T-helper 1 cell treated with Interleukin-12 subunit alpha and Interleukin-12 subunit beta and Interleukin-4 antibody, amounts not matched to agents 30 ng/mL and 1 ng/mL, for 36 hours (primary cell): ENCODE measurements at regions not wholly inside any gene's neighbourhood (a gene's known extent, or its start where the extent isn't known, plus 50 kb on each side); places are given as distances from the start of the nearest gene placed in this dataset.

Source experiments
- intact Hi-C: fragments of 100-400 bp; cut with micrococcal nuclease; formaldehyde crosslinking; loops from one replicate; pipeline ENCODE4 v1.15.1; 2024

- intact Hi-C loops, result no loop called here
Measured at GRCh38 chr1:200496937-200497336, 87.1 kb upstream of the ZNF281 start.

- intact Hi-C loops, result no loop called here
Measured at GRCh38 chr1:200495901-200496300, 86.1 kb upstream of the ZNF281 start.

GRCh38 chr1:200493344-200493743, 83.5 kb upstream of the ZNF281 start:
- intact Hi-C loops, result no loop called here

GRCh38 chr1:200491103-200491502, 81.3 kb upstream of the ZNF281 start:
- intact Hi-C loops, result no loop called here

- intact Hi-C loops, result no loop called here
Measured at GRCh38 chr1:200490183-200490582, 80.3 kb upstream of the ZNF281 start.

GRCh38 chr1:200488375-200489165, 78.7 kb upstream of the ZNF281 start:
- intact Hi-C loops, result loop anchor here (1.0 to 10.0 kb wide), 7 partner anchors 78 to 454 kb away; partner anchors contain the start of gene ZNF281

GRCh38 chr1:200487650-200488049, 77.8 kb upstream of the ZNF281 start:
- intact Hi-C loops, result loop anchor here (1.0 to 10.0 kb wide), 7 partner anchors 77 to 453 kb away; partner anchors contain the start of gene ZNF281

GRCh38 chr1:200486634-200487033, 76.8 kb upstream of the ZNF281 start:
- intact Hi-C loops, result loop anchor here (10.0 kb wide), 1 partner anchor 452 kb away; no protein-coding TSS in a partner anchor

- intact Hi-C loops, result loop anchor here (10.0 kb wide), 1 partner anchor 450 kb away; no protein-coding TSS in a partner anchor
Measured at GRCh38 chr1:200484438-200484946, 74.7 kb upstream of the ZNF281 start.

- intact Hi-C loops, result loop anchor here (1.0 to 10.0 kb wide), 7 partner anchors 10 to 449 kb away; partner anchors contain the start of gene ZNF281
Measured at GRCh38 chr1:200483491-200484143, 73.8 kb upstream of the ZNF281 start.

- intact Hi-C loops, result loop anchor here (10.0 kb wide), 1 partner anchor 446 kb away; no protein-coding TSS in a partner anchor
Measured at GRCh38 chr1:200480964-200481363, 71.1 kb upstream of the ZNF281 start.

GRCh38 chr1:200479816-200480215, 70.0 kb upstream of the ZNF281 start:
- intact Hi-C loops, result loop anchor here (10.0 kb wide), 2 partner anchors 445 to 1545 kb away; no protein-coding TSS in a partner anchor

- intact Hi-C loops, result loop anchor here (10.0 kb wide), 1 partner anchor 1544 kb away; no protein-coding TSS in a partner anchor
Measured at GRCh38 chr1:200478945-200479558, 69.2 kb upstream of the ZNF281 start.

GRCh38 chr1:200478239-200478623, 68.4 kb upstream of the ZNF281 start:
- intact Hi-C loops, result loop anchor here (10.0 kb wide), 1 partner anchor 1543 kb away; no protein-coding TSS in a partner anchor

- intact Hi-C loops, result loop anchor here (10.0 kb wide), 1 partner anchor 1540 kb away; no protein-coding TSS in a partner anchor
Measured at GRCh38 chr1:200474633-200475032, 64.8 kb upstream of the ZNF281 start.

- intact Hi-C loops, result loop anchor here (1.0 to 10.0 kb wide), 4 partner anchors 9 to 1539 kb away; partner anchors contain the start of gene ZNF281
Measured at GRCh38 chr1:200473698-200474371, 64.0 kb upstream of the ZNF281 start.

GRCh38 chr1:200471739-200472138, 61.9 kb upstream of the ZNF281 start:
- intact Hi-C loops, result loop anchor here (1.0 to 10.0 kb wide), 3 partner anchors 61 to 1537 kb away; partner anchors contain the start of gene ZNF281

GRCh38 chr1:200468264-200469001, 58.6 kb upstream of the ZNF281 start:
- intact Hi-C loops, result no loop called here

- intact Hi-C loops, result no loop called here
Measured at GRCh38 chr1:200464784-200465400, 55.1 kb upstream of the ZNF281 start.
